Gastrocnemius medialis (tissue), 4 donors: ENCODE measurements at regions not wholly inside any gene's neighbourhood (a gene's known extent, or its start where the extent isn't known, plus 50 kb on each side); places are given as distances from the start of the nearest gene placed in this dataset.

Source experiments
- ATAC-seq, 2 donors: fragments of 150-250 bp; one replicate each; pipeline ENCODE4 v1.9.1; 2016
- DNase-seq, 2 donors: peaks; one replicate each; pipeline ENCODE4 v3.0.0-alpha.2; 2019
- H3K27ac ChIP-seq, 4 donors: fragments of 200-600 bp; sonication (generic); 1 replicate in 1 of 4; 2 replicates in 3 of 4; pipeline ENCODE4 v1.5.1; 2016 to 2018; ENCODE audit warnings: mild to moderate bottlenecking in 2 of 4, moderate library complexity in 1 of 4
- H3K27me3 ChIP-seq, 3 donors: fragments of 200-600 bp; sonication (generic) in 2 of 3; 1 replicate in 1 of 3; 2 replicates in 2 of 3; pipeline versions ENCODE4 v1.5.1 to v1.6.0; 2016 to 2019; ENCODE audit warnings: mild to moderate bottlenecking in 1 of 3, moderate library complexity in 1 of 3
- H3K36me3 ChIP-seq, 2 donors: fragments of 200-600 bp; sonication (generic) in 1 of 2; one replicate each; pipeline ENCODE4 v1.5.1; 2017 to 2018
- H3K4me1 ChIP-seq, 2 donors: fragments of 200-600 bp; sonication (generic) in 1 of 2; one replicate each; pipeline ENCODE4 v1.5.1; 2016 to 2017; ENCODE audit warnings: mild to moderate bottlenecking in 2 of 2
- H3K4me3 ChIP-seq, 4 donors: fragments of 200-600 bp; sonication (generic) in 3 of 4; 1 replicate in 1 of 4; 2 replicates in 3 of 4; pipeline ENCODE4 v1.5.1; 2016 to 2019; ENCODE audit warnings: mild to moderate bottlenecking in 2 of 4
- H3K9me3 ChIP-seq, 3 donors: fragments of 200-600 bp; sonication (generic) in 2 of 3; 1 replicate in 1 of 3; 2 replicates in 2 of 3; pipeline ENCODE4 v1.5.1; 2016 to 2019
- CTCF ChIP-seq, 5 experiments: fragments of 450-650 bp in 3 of 5; fragments of 200-600 bp in 2 of 5; sonication (generic) in 2 of 5; IDR thresholded peaks in 4 of 5; conservative IDR thresholded peaks in 1 of 5; 1 replicate in 4 of 5; 2 replicates in 1 of 5; pipeline ENCODE4 v1.5.1; 2016 to 2019; ENCODE audit warnings: antibody characterized with exemption in 5 of 5, mild to moderate bottlenecking in 3 of 5, moderate library complexity in 3 of 5
- POLR2A ChIP-seq, 2 donors: fragments of 450-650 bp; IDR thresholded peaks; one replicate each; pipeline ENCODE4 v1.6.1; 2017; ENCODE audit warnings: antibody characterized with exemption in 2 of 2, mild to moderate bottlenecking in 2 of 2, moderate library complexity in 2 of 2
- in situ Hi-C, 4 donors: fragments of 200-750 bp; cut with MboI; loops; one replicate each; pipeline versions ENCODE4 v1.15.0 to v1.8.0; 2017; ENCODE audit warnings: low sequenced_read_pairs in 4 of 4
- intact Hi-C: fragments of 100-400 bp; cut with DNase I; formaldehyde crosslinking; loops from one replicate; pipeline ENCODE4 v1.15.1; 2023; ENCODE audit warnings: low total_unique reads

- Histone ChIP-seq H3K27me3 (no peaks in the 10 kb centered on the region), H3K4me3 (no peak overlapping the region), H3K27ac (no peak overlapping the region), H3K36me3 (no peaks in the 10 kb centered on the region), H3K9me3 (no peaks in the 10 kb centered on the region), H3K4me1 (no peaks in the 10 kb centered on the region)
- in situ Hi-C loops: no loop called here
- no peak for DNase-seq
- intact Hi-C loops: no loop called here
- no peak for ATAC-seq
- TF ChIP-seq POLR2A (IDR thresholded peaks at IDR 0.05) (no peak), CTCF (IDR thresholded peaks at IDR 0.05 in 4 of 5, conservative IDR thresholded peaks at IDR 0.05 in 1 of 5) (no peak)
These were observed 97.6 kb downstream of the TOMM20 start for GRCh38 chr1:235030919-235031596.

- in situ Hi-C loops: no loop called here
These were observed 100.8 kb downstream of the TOMM20 start for GRCh38 chr1:235027862-235028250.

DNA sequence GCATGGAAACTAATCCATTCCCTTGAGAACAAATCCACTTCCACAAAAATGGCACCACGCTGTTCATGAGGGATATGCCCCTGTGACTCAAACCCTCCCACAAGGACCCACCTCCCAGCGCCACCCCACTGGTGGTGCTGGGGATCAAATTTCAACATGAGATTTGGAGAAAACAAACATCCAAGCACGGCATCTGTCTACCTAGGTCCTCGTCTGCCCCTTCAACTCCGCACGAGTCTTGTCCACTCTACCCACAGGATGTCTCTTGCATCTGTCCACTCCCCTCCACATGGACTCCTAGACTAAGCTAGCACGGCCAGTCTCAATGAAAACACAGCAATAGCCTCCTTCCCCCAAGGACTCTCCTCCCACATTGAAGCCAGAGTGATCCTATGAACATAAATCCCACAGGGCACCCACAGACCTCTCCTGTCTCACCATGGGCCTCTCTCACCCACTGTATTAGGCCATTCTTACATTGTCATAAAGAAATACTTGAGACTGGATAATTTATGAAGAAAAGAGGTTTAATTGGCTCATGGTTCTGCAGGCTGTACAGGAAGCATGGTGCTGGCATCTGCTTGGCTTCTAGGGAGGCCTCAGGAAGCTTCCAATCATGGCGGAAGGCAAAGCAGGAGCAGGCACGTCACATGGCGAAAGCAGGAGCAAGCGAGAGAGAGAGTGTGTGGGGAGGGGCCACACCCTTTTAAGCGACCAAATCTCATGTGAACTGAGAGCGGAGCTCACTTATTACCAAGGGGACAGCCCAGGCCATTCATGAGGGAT, 101.4 kb downstream of the TOMM20 start:
- Histone ChIP-seq H3K9me3 (no peaks in the 10 kb centered on the region), H3K4me1 (peaks cover 8 to 15% of the 10 kb centered on the region in 2 donors), H3K27me3 (no peaks in the 10 kb centered on the region), H3K36me3 (no peaks in the 10 kb centered on the region), H3K4me3 (no peak overlapping the region), H3K27ac (no peak overlapping the region)
- DNase-seq (no peak), ATAC-seq (no peak)
- in situ Hi-C loops: no loop called here
- TF ChIP-seq POLR2A (IDR thresholded peaks at IDR 0.05) (no peak), CTCF (IDR thresholded peaks at IDR 0.05 in 4 of 5, conservative IDR thresholded peaks at IDR 0.05 in 1 of 5) (no peak)
- intact Hi-C loops: no loop called here

More at GRCh38 chr1:235027862-235028250, 100.8 kb downstream of the TOMM20 start:
- no peak overlapping the region for H3K4me3 ChIP-seq
- DNase-seq (no peak), ATAC-seq (no peak)
- H3K4me1 ChIP-seq: peaks cover 7 to 10% of the 10 kb centered on the region in 2 donors
- no peaks in the 10 kb centered on the region for H3K9me3 ChIP-seq
- no peak for TF ChIP-seq CTCF (IDR thresholded peaks at IDR 0.05 in 4 of 5, conservative IDR thresholded peaks at IDR 0.05 in 1 of 5)
- TF ChIP-seq POLR2A (IDR thresholded peaks at IDR 0.05): no peak
- H3K27ac ChIP-seq: no peak overlapping the region
- intact Hi-C loops: no loop called here
- no peaks in the 10 kb centered on the region for H3K36me3 ChIP-seq
- H3K27me3 ChIP-seq: no peaks in the 10 kb centered on the region

GRCh38 chr1:235025422-235025984, 103.1 kb downstream of the TOMM20 start:
- no peak for ATAC-seq
- DNase-seq: no peak
- in situ Hi-C loops (no loop called here), intact Hi-C loops (no loop called here)
- Histone ChIP-seq H3K9me3 (no peaks in the 10 kb centered on the region), H3K27ac (no peak overlapping the region), H3K4me3 (no peak overlapping the region), H3K36me3 (no peaks in the 10 kb centered on the region), H3K4me1 (peaks cover 8 to 18% of the 10 kb centered on the region in 2 donors), H3K27me3 (no peaks in the 10 kb centered on the region)
- TF ChIP-seq CTCF (IDR thresholded peaks at IDR 0.05 in 4 of 5, conservative IDR thresholded peaks at IDR 0.05 in 1 of 5): no peak
- TF ChIP-seq POLR2A (IDR thresholded peaks at IDR 0.05): no peak
